GM18511 (cell line): ENCODE measurements at regions not wholly inside any gene's neighbourhood (a gene's known extent, or its start where the extent isn't known, plus 50 kb on each side); places are given as distances from the start of the nearest gene placed in this dataset.

ENCODE experiments used
- ATAC-seq: cut with Tn5 transposase; IDR thresholded peaks from one replicate; pipeline ENCODE4 v1.9.1; 2021; ENCODE audit warnings: mild to moderate bottlenecking, moderate library complexity; ENCODE audit not compliant: unreplicated experiment

- no peak for ATAC-seq
Measured at GRCh38 chr13:90084684-90085290, 1262.7 kb upstream of the MIR17HG start.

GRCh38 chr13:90089051-90089450 is 1258.4 kb upstream of the MIR17HG start:
- ATAC-seq: no peak

- ATAC-seq: no peak
Measured at GRCh38 chr13:90091611-90092010, 1255.9 kb upstream of the MIR17HG start.

DNA sequence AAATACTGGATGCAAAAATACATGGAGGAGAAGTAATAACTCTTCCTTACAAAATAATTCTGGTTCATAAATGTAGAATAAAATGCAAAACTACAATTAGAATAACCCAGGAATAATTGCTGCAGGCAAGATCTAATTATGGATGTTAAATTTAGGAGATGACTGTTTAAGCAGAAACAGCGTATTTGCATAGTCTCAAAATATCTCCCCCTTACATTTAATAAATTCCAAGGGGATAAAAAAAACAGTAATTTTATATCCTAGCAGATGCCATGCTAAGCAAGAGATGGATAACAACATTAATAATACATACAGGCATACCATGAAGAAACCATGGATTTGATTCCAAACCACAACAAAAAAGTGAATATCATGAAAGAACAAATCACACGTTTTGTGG is 1253.1 kb upstream of the MIR17HG start:
- ATAC-seq: no peak

GRCh38 chr13:90098577-90098976 is 1248.9 kb upstream of the MIR17HG start:
- no peak for ATAC-seq

DNA sequence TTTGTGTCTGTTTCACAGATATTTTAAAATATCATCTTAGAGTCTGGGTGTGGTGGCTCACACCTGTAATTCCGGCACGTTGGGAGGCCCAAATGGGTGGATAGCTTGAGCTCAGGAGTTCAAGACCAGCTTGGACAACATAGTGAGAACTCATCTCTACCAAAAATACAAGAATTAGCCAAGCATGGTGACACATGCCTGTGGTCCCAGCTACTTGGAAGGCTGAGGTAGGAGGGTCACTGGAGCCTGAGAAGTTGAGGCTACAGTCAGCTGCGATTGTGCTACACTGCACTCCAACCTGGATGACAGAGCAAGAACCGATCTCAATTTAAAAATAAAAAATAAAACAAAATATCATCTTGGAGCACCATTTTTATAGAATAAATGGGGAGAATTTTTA is 1247.6 kb upstream of the MIR17HG start:
- no peak for ATAC-seq

- no peak for ATAC-seq
Measured at GRCh38 chr13:90103099-90103784, 1244.2 kb upstream of the MIR17HG start.

DNA sequence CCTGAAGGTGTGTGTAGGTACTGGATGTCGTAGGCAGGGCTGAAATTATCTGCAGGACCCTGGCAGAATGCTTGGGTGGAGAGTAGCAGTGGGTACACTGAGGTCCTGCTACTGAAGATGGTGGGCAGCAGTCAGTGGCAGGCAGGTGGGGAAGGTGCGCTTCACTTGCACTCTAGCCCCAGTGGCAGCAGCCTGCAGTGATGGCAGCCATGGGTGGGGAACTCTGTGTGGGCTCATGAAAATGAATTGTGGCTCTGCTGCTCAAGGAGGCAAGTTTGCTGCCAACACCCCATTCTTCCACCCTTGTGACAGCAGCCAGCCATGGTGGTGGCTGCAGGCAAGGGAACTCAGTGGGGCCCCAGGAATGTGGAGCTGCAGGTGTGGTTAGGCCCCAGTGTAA is 1242.7 kb upstream of the MIR17HG start:
- no peak for ATAC-seq

- ATAC-seq: no peak
Measured at GRCh38 chr13:90105276-90105675, 1242.2 kb upstream of the MIR17HG start.

- no peak for ATAC-seq
Measured at GRCh38 chr13:90105849-90106496, 1241.5 kb upstream of the MIR17HG start.

DNA sequence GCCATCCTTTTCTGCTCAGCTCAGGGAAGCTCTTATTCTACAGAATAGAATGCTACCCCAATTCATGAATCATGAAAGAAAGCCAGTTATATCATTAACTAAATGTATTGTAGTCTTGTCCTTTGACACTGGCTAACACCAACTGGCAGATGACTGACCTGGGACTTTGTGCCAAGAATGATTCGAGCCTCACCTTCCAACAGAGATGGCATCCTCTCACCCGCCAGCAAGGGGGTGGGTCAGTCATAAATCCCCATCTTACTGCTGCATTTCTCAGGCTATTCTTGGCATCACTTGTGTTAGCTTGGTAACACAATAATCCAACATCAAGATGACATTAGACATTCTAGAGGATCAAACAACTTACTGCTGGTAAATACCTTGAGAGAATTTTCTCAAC is 1239.8 kb upstream of the MIR17HG start:
- no peak for ATAC-seq

- no peak for ATAC-seq
Measured at GRCh38 chr13:90108547-90108946, 1238.9 kb upstream of the MIR17HG start.

DNA sequence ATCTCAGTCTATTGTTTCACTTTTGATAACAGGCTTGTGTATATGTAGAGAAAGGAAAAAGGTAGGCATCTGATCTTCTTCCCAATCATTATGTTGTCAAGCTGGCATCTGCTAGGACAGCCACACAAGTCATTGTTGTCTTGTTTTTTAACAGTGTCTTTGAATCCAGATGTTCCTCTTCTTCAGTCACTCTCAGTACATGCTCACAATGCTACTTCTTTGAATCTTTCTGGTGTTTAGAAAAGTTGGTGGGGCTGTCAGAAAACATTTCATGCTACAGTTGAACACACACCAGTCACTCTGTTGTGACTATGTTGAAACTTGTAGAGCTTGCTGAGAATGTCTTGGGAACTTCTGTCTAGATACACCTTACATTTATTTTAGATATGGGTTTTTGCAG is 1231.4 kb upstream of the MIR17HG start:
- no peak for ATAC-seq

DNA sequence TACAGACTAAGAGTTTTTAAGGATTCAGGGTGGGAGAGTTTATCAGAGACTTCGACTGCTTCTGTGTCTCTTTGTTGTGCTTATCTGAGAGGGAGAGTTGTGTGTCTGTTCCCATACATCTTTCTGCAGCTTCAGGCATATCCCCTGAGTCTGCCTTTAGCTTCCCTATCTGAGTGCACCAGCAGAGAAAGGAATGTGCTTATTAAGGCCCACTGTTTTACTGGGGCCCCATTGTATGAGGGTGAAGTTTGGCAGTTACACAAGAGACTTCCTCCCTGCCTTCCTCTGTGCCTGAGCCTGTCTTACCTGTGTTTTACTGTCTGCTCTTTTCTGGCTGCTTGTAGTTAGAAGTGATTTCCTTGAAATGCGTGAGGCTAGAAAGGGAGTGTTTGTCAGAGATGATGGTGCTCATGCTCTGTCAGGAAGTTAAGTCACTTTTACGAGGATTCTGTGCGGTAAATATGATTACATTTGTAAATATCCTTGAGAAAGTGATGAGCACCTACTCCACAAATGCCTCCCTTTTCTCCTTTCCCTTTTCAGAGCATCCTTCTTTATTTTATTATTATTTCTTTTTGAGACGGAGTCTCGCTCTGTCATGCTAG is 1228.9 kb upstream of the MIR17HG start:
- no peak for ATAC-seq

DNA sequence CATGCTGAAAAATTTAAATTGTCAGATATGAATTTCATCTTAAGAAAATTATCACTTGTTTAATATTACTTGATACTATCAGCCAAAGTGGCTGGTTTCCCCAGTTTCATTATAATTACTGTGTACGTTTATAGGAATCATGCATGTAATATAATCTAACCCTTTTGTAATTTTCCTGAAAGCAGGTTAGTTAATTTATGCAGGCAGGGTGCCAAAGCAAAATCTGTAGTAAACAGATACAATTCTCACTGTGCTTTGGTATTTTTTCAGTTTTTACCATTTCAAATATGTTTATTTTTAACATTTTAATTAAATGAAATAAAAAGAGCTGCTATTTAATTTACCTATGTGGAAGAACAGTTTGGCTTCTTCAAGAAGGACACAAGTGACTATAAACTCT is 1227.5 kb upstream of the MIR17HG start:
- no peak for ATAC-seq

- no peak for ATAC-seq
Measured at GRCh38 chr13:90121784-90122183, 1225.7 kb upstream of the MIR17HG start.

DNA sequence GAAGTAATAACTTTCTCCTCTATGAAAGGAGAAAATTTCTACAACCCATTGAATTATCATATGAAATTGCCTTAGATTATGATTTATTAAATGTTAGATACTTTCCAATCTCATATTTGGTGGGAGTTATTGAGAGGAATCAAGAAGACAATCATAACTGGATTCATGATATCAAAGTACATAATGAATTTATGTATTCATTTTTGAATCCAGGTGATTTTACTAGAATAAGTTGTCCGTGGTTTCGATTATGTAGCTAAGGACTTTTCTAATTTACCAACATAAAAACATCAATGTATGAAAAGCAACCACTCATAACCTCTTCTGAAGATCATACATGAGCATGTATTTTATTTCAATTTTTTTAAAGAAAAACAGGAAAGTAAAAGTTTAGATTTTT is 1225.0 kb upstream of the MIR17HG start:
- no peak for ATAC-seq

- no peak for ATAC-seq
Measured at GRCh38 chr13:90135558-90135957, 1211.9 kb upstream of the MIR17HG start.

- no peak for ATAC-seq
Measured at GRCh38 chr13:90142251-90142650, 1205.2 kb upstream of the MIR17HG start.

GRCh38 chr13:90154311-90154960 is 1193.1 kb upstream of the MIR17HG start:
- ATAC-seq: no peak

DNA sequence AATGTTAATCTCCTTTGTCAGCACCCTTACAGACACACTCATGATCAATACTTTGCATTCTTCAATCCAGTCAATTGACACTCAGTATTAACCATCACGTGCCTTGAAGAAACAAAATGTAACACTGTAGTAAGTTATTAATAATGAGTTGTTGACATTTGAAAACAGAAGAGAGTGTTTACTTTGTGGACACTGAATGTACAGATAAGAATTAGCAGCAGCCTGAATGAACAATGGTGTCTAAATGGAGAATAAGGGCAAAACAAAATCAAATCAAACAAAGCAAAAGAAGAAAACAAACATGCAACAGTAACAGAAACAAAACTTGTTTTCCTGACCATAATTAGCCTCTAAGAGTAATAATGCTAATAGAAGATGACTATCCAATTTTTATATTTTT is 1191.1 kb upstream of the MIR17HG start:
- ATAC-seq: no peak
